A549 (cell line): ENCODE measurements at regions not wholly inside any gene's neighbourhood (a gene's known extent, or its start where the extent isn't known, plus 50 kb on each side); places are given as distances from the start of the nearest gene placed in this dataset.

ENCODE experiments used
- ATAC-seq, 2 experiments: fragments of 200-7000 bp in 1 of 2; fragments of >200 bp in 1 of 2; cut with Nextera tagmentation in 1 of 2; cut with Tn5 transposase in 1 of 2; 3 replicates each; pipeline versions ENCODE4 v1.8.0 to v1.9.1; 2018 to 2020; ENCODE audit warnings: mild to moderate bottlenecking in 1 of 2, moderate library complexity in 1 of 2
- CTCF ChIA-PET: fragments of 300-600 bp; sonication (Branson Sonifier 250); formaldehyde crosslinking; extraction: SDS; loops from one replicate; lab custom pipeline; 2021; ENCODE audit warnings: antibody characterized with exemption, inconsistent platforms; lab: Yijun Ruan, JAX
- POLR2A ChIA-PET: fragments of 350-600 bp; formaldehyde crosslinking; extraction: SDS; loops from one replicate; lab custom pipeline; 2021; ENCODE audit warnings: antibody characterized with exemption, inconsistent platforms; lab: Yijun Ruan, JAX
- DNase-seq, 2 experiments: peaks; one replicate each; pipeline versions ENCODE4 v3.0.0 to v3.0.0-alpha.2; 2011 to 2016; ENCODE audit warnings: low read depth in 1 of 2, low spot score in 1 of 2
- FAIRE-seq: peaks from 2 replicates; lab custom pipeline; 2011; peaks lifted over from hg19 to GRCh38; lab: Jason Lieb, UNC
- H3K27ac ChIP-seq, 2 experiments: fragments of >200 bp; sonication (Bioruptor Twin); formaldehyde crosslinking; 3 replicates each; pipeline ENCODE4 v1.5.1; 2016 to 2017
- H3K4me1 ChIP-seq: fragments of >200 bp; sonication (Bioruptor Twin); formaldehyde crosslinking; 3 replicates; pipeline ENCODE4 v1.6.1; 2016
- H3K4me2 ChIP-seq: fragments of >200 bp; sonication (Bioruptor Twin); formaldehyde crosslinking; 3 replicates; pipeline ENCODE4 v1.6.1; 2016
- H3K4me3 ChIP-seq: fragments of >200 bp; sonication (Bioruptor Twin); formaldehyde crosslinking; 3 replicates; pipeline ENCODE4 v1.5.1; 2016
- H3K9me3 ChIP-seq: fragments of >200 bp; sonication (Bioruptor Twin); formaldehyde crosslinking; 3 replicates; pipeline ENCODE4 v1.6.1; 2016
- EHMT2 ChIP-seq: fragments of 200-600 bp; sonication (generic); IDR thresholded peaks from 2 replicates; pipeline ENCODE4 v1.6.1; 2016; ENCODE audit warnings: antibody characterized with exemption, low read depth, mild to moderate bottlenecking, moderate library complexity
- EP300 ChIP-seq, 2 experiments: fragments of >200 bp; sonication (Bioruptor Twin); formaldehyde crosslinking; IDR thresholded peaks; 2 replicates in 1 of 2; 3 replicates in 1 of 2; pipeline ENCODE4 v1.6.1; 2016 to 2017
- FOSL2 ChIP-seq, 2 experiments: fragments of 450-650 bp in 1 of 2; fragments of >200 bp in 1 of 2; sonication (Bioruptor Twin) in 1 of 2; formaldehyde crosslinking; IDR thresholded peaks; 2 replicates each; pipeline versions ENCODE4 v1.5.0 to v1.6.1; 2016 to 2020; ENCODE audit warnings: mild to moderate bottlenecking in 1 of 2, moderate library complexity in 1 of 2
- JUNB ChIP-seq: fragments of >200 bp; sonication (Bioruptor Twin); formaldehyde crosslinking; IDR thresholded peaks from 2 replicates; pipeline ENCODE4 v1.6.1; 2016
- MAFK ChIP-seq: fragments of 450-650 bp; IDR thresholded peaks from 2 replicates; pipeline ENCODE4 v1.6.1; 2014; ENCODE audit not compliant: partially characterized antibody
- NR3C1 ChIP-seq: fragments of >200 bp; sonication (Bioruptor Twin); formaldehyde crosslinking; IDR thresholded peaks from 3 replicates; pipeline ENCODE4 v1.6.1; 2017
- RARB ChIP-seq: fragments of 250-450 bp; sonication (Bioruptor Pico); IDR thresholded peaks from 2 replicates; pipeline ENCODE4 v1.8.0; 2021; ENCODE audit warnings: mild to moderate bottlenecking, moderate library complexity
- REST ChIP-seq: fragments of 200-600 bp; sonication (generic); IDR thresholded peaks from 2 replicates; pipeline ENCODE4 v1.6.1; 2016; ENCODE audit warnings: antibody characterized with exemption, mild to moderate bottlenecking, moderate library complexity
- USF2 ChIP-seq: fragments of 450-650 bp; IDR thresholded peaks from 2 replicates; pipeline ENCODE4 v1.6.1; 2014; ENCODE audit warnings: antibody characterized with exemption
- ZFP36 ChIP-seq: fragments of 450-650 bp; IDR thresholded peaks from 2 replicates; pipeline ENCODE4 v1.6.1; 2014; ENCODE audit warnings: borderline replicate concordance; ENCODE audit not compliant: partially characterized antibody
- WGBS: methylation state at CpG from one replicate; pipeline ENCODE4 v1.1.6; 2017; ENCODE audit errors: missing lambda C conversion rate; 5-methylcytosine and 5-hydroxymethylcytosine counted together
- TF ChIP-seq, protein P1 (sequence below): IDR thresholded peaks from 2 replicates; pipeline ENCODE4 v1.6.1; 2012
- TF ChIP-seq, protein P2 (sequence below): fragments of >200 bp; sonication (Bioruptor Twin); formaldehyde crosslinking; IDR thresholded peaks from 2 replicates; pipeline ENCODE4 v1.6.1; 2016
- TF ChIP-seq, protein P3 (sequence below): IDR thresholded peaks from 2 replicates; pipeline ENCODE4 v1.6.1; 2012; ENCODE audit warnings: low read depth, borderline replicate concordance

DNA sequence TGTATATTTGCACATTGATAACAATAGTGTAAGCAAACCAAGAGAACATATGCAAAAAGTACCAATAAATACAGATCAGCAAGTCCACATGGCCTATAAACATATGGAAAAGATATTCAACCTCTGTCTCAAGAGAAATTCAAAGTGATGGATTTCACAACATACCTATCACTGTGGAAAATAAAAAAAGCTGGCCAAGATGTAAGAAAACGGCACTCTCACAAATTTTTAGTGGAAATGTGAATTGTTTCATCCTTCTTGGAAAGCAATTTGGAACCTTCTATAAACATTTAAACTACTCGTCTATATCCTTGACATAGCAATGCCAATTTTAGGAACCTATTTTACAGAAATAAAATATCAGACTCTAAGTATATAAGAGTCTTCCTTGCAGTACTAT is 559.8 kb downstream of the QKI start:
- H3K27ac ChIP-seq: no peak overlapping the region
- H3K4me1 ChIP-seq: no peaks in the 10 kb centered on the region
- no peak for DNase-seq
- TF ChIP-seq JUNB: no peak
- no peak for TF ChIP-seq EP300 (IDR thresholded peaks at IDR 0.05)
- ChIA-PET CTCF (no interaction called here), POLR2A (no interaction called here)
- no peak for FAIRE-seq
- no peak for ATAC-seq
- H3K9me3 ChIP-seq: no peaks in the 10 kb centered on the region
- no peak overlapping the region for H3K4me3 ChIP-seq
- WGBS: 34% methylated on average over 2 of the region's 2 CpGs
- no peak overlapping the region for H3K4me2 ChIP-seq

- H3K9me3 ChIP-seq: no peaks in the 10 kb centered on the region
- TF ChIP-seq, protein P1, sequence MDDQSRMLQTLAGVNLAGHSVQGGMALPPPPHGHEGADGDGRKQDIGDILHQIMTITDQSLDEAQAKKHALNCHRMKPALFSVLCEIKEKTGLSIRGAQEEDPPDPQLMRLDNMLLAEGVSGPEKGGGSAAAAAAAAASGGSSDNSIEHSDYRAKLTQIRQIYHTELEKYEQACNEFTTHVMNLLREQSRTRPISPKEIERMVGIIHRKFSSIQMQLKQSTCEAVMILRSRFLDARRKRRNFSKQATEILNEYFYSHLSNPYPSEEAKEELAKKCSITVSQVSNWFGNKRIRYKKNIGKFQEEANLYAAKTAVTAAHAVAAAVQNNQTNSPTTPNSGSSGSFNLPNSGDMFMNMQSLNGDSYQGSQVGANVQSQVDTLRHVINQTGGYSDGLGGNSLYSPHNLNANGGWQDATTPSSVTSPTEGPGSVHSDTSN: no peak
- TF ChIP-seq MAFK: no peak
- TF ChIP-seq EP300 (IDR thresholded peaks at IDR 0.05): no peak
- TF ChIP-seq ZFP36: no peak
- TF ChIP-seq, protein P2, sequence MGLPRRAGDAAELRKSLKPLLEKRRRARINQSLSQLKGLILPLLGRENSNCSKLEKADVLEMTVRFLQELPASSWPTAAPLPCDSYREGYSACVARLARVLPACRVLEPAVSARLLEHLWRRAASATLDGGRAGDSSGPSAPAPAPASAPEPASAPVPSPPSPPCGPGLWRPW: no peak
- no peak for TF ChIP-seq EHMT2
- TF ChIP-seq NR3C1: no peak
- TF ChIP-seq RARB (CRISPR knock-in tag): no peak
- TF ChIP-seq FOSL2 (IDR thresholded peaks at IDR 0.05): no peak
- TF ChIP-seq FOSL2 (CRISPR knock-in tag; IDR thresholded peaks at IDR 0.05): no peak
- TF ChIP-seq, protein P3, sequence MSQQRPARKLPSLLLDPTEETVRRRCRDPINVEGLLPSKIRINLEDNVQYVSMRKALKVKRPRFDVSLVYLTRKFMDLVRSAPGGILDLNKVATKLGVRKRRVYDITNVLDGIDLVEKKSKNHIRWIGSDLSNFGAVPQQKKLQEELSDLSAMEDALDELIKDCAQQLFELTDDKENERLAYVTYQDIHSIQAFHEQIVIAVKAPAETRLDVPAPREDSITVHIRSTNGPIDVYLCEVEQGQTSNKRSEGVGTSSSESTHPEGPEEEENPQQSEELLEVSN: no peak
- TF ChIP-seq USF2: no peak
- TF ChIP-seq REST: no peak
- ChIA-PET POLR2A (no interaction called here), CTCF (no interaction called here)
- no peak overlapping the region for H3K27ac ChIP-seq
- 66% methylated on average over 32 of the region's 59 CpGs for WGBS
- H3K4me1 ChIP-seq: no peaks in the 10 kb centered on the region
- H3K4me3 ChIP-seq: no peak overlapping the region
- no peak for DNase-seq
- H3K4me2 ChIP-seq: no peak overlapping the region
- no peak for FAIRE-seq
- ATAC-seq: no peak
These were observed 557.6 kb downstream of the QKI start for GRCh38 chr6:163971841-163972838.
